OCI-LY1 (cell line): ENCODE measurements at regions not wholly inside any gene's neighbourhood (a gene's known extent, or its start where the extent isn't known, plus 50 kb on each side); places are given as distances from the start of the nearest gene placed in this dataset.

Experiments used
- H2AFZ ChIP-seq: fragments of 200-600 bp; sonication (generic), shearing (Covaris generic); 2 replicates; pipeline ENCODE4 v1.6.0; 2014; ENCODE audit warnings: antibody characterized with exemption, mild to moderate bottlenecking, low read length
- H3F3A ChIP-seq: fragments of 200-600 bp; sonication (generic), shearing (Covaris generic); 2 replicates; pipeline ENCODE4 v1.6.0; 2014; ENCODE audit warnings: mild to moderate bottlenecking, antibody characterized with exemption, low read length, moderate library complexity; ENCODE audit not compliant: insufficient read depth
- H3K27ac ChIP-seq: fragments of 200-600 bp; sonication (generic); 2 replicates; pipeline ENCODE4 v1.5.1; 2014; ENCODE audit warnings: low read length, mixed run types, mild to moderate bottlenecking, low read depth; ENCODE audit not compliant: poor library complexity, severe bottlenecking
- H3K27me3 ChIP-seq: fragments of 200-600 bp; sonication (generic); 2 replicates; pipeline ENCODE4 v1.6.0; 2014; ENCODE audit warnings: antibody characterized with exemption, mild to moderate bottlenecking, low read length, moderate library complexity; ENCODE audit not compliant: insufficient read depth
- H3K36me3 ChIP-seq: fragments of 200-600 bp; sonication (generic); 2 replicates; pipeline ENCODE4 v1.6.1; 2014; ENCODE audit warnings: mild to moderate bottlenecking, antibody characterized with exemption, low read length, moderate library complexity, mixed read lengths; ENCODE audit not compliant: insufficient read depth
- H3K4me1 ChIP-seq: fragments of 200-600 bp; sonication (generic); 2 replicates; pipeline ENCODE4 v1.5.1; 2014; ENCODE audit warnings: mild to moderate bottlenecking, low read length, moderate library complexity; ENCODE audit not compliant: insufficient read depth, severe bottlenecking
- H3K4me2 ChIP-seq: fragments of 200-600 bp; sonication (generic), shearing (Covaris generic); 2 replicates; pipeline ENCODE4 v1.6.1; 2014; ENCODE audit warnings: low read length
- H3K4me3 ChIP-seq: fragments of 200-600 bp; sonication (generic); 2 replicates; pipeline ENCODE4 v1.5.1; 2014; ENCODE audit warnings: low read length, low read depth, mild to moderate bottlenecking, mixed read lengths; ENCODE audit not compliant: poor library complexity, severe bottlenecking
- H3K79me2 ChIP-seq: fragments of 200-600 bp; shearing (Covaris generic); 2 replicates; pipeline ENCODE4 v1.6.1; 2016; ENCODE audit warnings: mixed run types, low read length, mixed read lengths; ENCODE audit not compliant: insufficient read depth
- H3K9ac ChIP-seq: fragments of 200-600 bp; sonication (generic), shearing (Covaris generic); 2 replicates; pipeline ENCODE4 v1.6.1; 2014; ENCODE audit warnings: mild to moderate bottlenecking, low read length, mixed read lengths
- H3K9me2 ChIP-seq: fragments of 200-600 bp; sonication (generic), shearing (Covaris generic); 2 replicates; pipeline ENCODE4 v1.6.1; 2014; ENCODE audit warnings: low read depth, mild to moderate bottlenecking, low read length, mixed read lengths
- H3K9me3 ChIP-seq: fragments of 200-600 bp; shearing (Covaris generic); 2 replicates; pipeline ENCODE4 v1.6.1; 2014; ENCODE audit warnings: low read length, mixed read lengths
- H4K20me1 ChIP-seq: fragments of 200-600 bp; sonication (generic), shearing (Covaris generic); 2 replicates; pipeline ENCODE4 v1.6.0; 2016; ENCODE audit warnings: mild to moderate bottlenecking, low read length; ENCODE audit not compliant: insufficient read depth
- EZH2 ChIP-seq: fragments of 200-600 bp; sonication (generic), shearing (Covaris generic); IDR thresholded peaks from 2 replicates; pipeline ENCODE4 v1.8.0; 2017; ENCODE audit warnings: borderline replicate concordance, mixed run types, mild to moderate bottlenecking, antibody characterized with exemption, low read length, moderate library complexity, mixed read lengths
- TF ChIP-seq, protein P1 (sequence below): fragments of 200-600 bp; sonication (generic), shearing (Covaris generic); IDR thresholded peaks from 2 replicates; pipeline ENCODE4 v1.5.1; 2017; ENCODE audit warnings: mild to moderate bottlenecking, antibody characterized with exemption, low read length, moderate library complexity, mixed read lengths

DNA sequence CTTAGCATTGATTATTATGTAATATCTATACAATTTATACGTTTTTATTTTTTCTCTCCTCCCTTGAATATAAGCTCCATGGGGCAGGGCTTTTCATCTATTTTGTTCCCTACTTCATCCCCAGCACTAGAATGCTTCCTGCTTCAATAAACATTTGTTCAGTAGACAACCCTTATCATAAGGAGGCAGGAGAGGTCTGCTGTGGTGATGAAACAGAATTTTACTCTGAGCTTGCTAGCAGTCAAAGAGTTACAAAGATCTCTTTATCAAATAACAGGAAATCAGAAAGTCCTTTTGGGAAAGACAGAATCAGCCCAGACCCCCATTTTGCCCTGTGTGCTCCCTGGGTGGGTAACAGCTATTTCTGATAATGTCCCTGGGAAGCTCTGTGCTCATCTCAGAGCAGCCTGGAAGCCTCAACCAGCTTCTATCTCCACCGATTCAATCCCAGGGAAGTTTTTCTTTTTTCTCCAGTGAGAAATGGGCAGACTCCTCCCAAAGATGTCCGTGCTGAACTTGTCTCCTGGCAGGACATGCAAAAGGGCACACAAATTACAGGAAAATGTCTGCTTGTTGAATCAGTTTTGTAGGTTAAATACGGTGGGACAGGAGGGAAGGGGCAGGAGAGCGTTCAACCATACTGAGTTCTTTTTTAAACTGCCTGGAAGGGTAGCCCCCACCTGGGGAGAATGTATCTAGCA lies 84.7 kb upstream of the PKDCC start:
- Histone ChIP-seq H3K36me3 (no peaks in the 10 kb centered on the region), H3K27ac (no peak overlapping the region), H3K9me2 (no peaks in the 10 kb centered on the region), H3F3A (no peaks in the 10 kb centered on the region), H3K4me1 (no peaks in the 10 kb centered on the region), H3K79me2 (no peaks in the 10 kb centered on the region), H3K9me3 (no peaks in the 10 kb centered on the region), H3K9ac (no peak overlapping the region), H4K20me1 (no peaks in the 10 kb centered on the region), H3K27me3 (no peaks in the 10 kb centered on the region), H3K4me3 (no peak overlapping the region), H3K4me2 (no peak overlapping the region), H2AFZ (no peak overlapping the region)
- TF ChIP-seq EZH2: no peak
- TF ChIP-seq, protein P1, sequence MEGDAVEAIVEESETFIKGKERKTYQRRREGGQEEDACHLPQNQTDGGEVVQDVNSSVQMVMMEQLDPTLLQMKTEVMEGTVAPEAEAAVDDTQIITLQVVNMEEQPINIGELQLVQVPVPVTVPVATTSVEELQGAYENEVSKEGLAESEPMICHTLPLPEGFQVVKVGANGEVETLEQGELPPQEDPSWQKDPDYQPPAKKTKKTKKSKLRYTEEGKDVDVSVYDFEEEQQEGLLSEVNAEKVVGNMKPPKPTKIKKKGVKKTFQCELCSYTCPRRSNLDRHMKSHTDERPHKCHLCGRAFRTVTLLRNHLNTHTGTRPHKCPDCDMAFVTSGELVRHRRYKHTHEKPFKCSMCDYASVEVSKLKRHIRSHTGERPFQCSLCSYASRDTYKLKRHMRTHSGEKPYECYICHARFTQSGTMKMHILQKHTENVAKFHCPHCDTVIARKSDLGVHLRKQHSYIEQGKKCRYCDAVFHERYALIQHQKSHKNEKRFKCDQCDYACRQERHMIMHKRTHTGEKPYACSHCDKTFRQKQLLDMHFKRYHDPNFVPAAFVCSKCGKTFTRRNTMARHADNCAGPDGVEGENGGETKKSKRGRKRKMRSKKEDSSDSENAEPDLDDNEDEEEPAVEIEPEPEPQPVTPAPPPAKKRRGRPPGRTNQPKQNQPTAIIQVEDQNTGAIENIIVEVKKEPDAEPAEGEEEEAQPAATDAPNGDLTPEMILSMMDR: no peak

DNA sequence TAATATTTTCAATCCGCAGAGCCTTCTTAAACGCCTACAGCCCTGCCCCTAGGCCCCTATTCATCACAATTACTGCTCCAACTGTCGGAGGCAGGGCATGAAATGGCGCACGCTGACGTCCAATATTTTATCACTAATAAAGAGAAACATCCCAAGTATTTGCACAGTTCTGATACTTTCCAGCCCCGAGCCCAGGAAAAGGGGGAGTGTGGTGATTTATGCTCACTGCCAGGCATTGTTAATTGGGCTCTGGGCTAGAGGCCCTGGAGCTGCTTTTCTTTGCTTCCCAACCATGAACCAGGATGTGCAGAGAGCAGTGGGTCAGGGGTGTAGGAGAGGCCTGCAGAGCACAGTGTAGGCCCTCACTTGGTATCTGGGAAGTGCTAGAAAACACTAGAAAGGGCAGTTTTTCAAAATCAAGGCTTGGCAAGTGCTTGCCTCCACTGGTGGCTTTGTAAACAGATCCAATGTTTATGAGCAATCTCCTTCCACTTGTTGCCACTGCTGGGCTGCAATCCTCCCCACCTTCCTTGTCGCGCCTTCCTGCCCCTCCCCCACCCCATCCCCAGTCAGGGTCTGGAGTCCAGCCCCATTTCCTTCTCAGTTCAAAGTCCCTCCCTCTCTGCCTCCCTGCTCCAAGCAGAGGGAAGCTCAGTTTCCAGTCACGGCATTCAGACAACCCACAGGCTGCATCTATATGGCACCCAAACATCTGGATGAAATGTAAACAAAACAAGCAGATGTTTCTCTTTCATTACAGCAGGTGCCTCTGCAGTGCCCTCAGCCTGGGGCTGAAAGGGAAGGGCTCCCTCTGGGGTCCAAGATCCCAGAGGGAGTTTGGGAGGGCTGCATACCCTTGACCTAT lies 83.9 kb upstream of the PKDCC start:
- H3K27me3 ChIP-seq: no peaks in the 10 kb centered on the region
- H3K4me3 ChIP-seq: no peak overlapping the region
- H3K4me2 ChIP-seq: no peak overlapping the region
- H3K36me3 ChIP-seq: no peaks in the 10 kb centered on the region
- TF ChIP-seq EZH2: no peak
- TF ChIP-seq, protein P1: no peak
- H3K79me2 ChIP-seq: no peaks in the 10 kb centered on the region
- no peaks in the 10 kb centered on the region for H4K20me1 ChIP-seq
- H3K27ac ChIP-seq: no peak overlapping the region
- no peaks in the 10 kb centered on the region for H3F3A ChIP-seq
- no peaks in the 10 kb centered on the region for H3K9me3 ChIP-seq
- H2AFZ ChIP-seq: no peak overlapping the region
- no peak overlapping the region for H3K9ac ChIP-seq
- no peaks in the 10 kb centered on the region for H3K4me1 ChIP-seq
- H3K9me2 ChIP-seq: no peaks in the 10 kb centered on the region

DNA sequence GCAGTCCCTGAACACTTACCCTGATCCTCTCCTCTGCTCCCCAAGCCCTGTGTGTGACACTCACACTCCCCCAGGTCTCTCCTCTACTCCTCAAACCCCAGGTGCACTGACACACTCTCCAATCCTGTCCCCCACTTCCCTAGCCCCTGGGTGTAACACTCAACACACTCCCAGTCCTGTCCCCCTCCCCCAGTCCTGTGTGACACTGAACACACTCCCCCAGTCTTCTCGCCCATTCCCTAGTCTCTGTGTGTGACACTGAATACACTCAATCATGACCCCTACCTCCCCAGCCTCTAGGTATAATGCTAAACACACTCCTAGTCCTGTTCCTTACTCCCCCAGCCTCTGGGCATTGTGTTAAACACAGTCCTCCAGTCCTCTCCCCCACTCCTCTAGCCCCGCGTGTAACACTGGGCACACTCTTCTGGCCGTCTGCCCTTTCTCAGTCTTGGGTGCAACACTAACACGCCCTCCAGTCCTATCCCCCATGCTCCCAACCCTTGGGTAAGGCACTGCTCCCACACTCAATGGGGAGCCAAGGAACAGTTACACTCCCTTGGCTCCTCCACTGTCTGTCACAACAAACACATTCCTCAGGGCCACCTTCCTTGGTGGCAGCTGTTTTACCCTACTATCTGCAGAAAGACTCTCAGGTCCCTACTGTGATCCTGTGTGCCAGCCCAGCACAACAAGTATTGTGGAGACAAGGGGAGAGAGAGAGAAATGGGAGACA lies 82.5 kb upstream of the PKDCC start:
- Histone ChIP-seq H3K36me3 (no peaks in the 10 kb centered on the region), H3F3A (no peaks in the 10 kb centered on the region), H3K27ac (no peak overlapping the region), H3K9me3 (no peaks in the 10 kb centered on the region), H3K4me3 (no peak overlapping the region), H3K9ac (no peak overlapping the region), H3K4me2 (no peak overlapping the region), H3K4me1 (no peaks in the 10 kb centered on the region), H3K79me2 (no peaks in the 10 kb centered on the region), H3K27me3 (no peaks in the 10 kb centered on the region), H3K9me2 (no peaks in the 10 kb centered on the region), H2AFZ (no peak overlapping the region), H4K20me1 (no peaks in the 10 kb centered on the region)
- TF ChIP-seq, protein P1: no peak
- TF ChIP-seq EZH2: no peak
